ENCODE measurements at regions not wholly inside any gene's neighbourhood (a gene's known extent, or its start where the extent isn't known, plus 50 kb on each side); places are given as distances from the start of the nearest gene placed in this dataset.

DNA sequence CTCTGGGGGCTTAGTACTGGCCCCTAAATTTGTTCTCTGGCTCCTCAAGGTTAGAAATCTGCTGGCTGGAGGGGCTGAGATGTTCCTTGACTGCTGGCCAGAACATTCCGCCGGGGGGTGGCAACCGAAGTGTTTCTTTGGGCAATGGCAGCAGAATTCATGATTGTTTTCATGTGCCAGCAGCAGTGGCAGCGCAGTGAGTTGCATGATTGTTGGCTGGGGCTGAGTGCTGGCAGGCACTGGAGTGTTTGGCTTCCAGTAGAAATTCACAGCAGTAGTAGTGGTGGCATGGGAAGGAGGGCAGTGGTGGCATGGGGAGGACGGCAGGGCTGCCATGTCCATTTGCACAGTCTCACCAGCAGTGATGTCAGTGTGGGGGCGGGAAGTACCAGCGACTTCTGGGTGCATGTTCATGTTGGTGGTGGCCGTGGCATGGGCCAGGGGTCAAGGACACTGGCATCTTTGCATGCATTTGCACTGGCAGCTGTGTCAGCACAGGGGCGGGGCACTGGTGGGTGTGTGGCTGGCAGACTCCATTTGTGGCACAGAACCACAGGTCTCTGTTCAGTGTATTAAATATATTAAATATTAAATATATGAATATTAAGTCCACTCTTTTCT, 130.6 kb upstream of the CDH7 start:
- TF ChIP-seq CTCF (IDR thresholded peaks at IDR 0.05) (no peak), POLR2A (IDR thresholded peaks at IDR 0.05) (no peak)

Measured in body of pancreas (tissue), 4 donors.